ENCODE measurements at regions not wholly inside any gene's neighbourhood (a gene's known extent, or its start where the extent isn't known, plus 50 kb on each side); places are given as distances from the start of the nearest gene placed in this dataset.

GRCh38 chr1:99180343-99180808, 83.9 kb upstream of the PLPPR4 start:
- no peak overlapping the region for H3K27ac Mint-ChIP-seq
- intact Hi-C loops (cut with micrococcal nuclease), result loop anchor here (1.0 kb wide), 1 partner anchor 527 kb away; no protein-coding TSS in a partner anchor
- peaks cover 1% of the 10 kb centered on the region for H3K27me3 Mint-ChIP-seq
- no peaks in the 10 kb centered on the region for H3K9me3 Mint-ChIP-seq
- H3K4me3 Mint-ChIP-seq, result no peak overlapping the region
- H3K4me1 Mint-ChIP-seq (ENCODE audit: low read depth), result no peaks in the 10 kb centered on the region
- H3K36me3 Mint-ChIP-seq (ENCODE audit: low read depth), result no peaks in the 10 kb centered on the region

DNA sequence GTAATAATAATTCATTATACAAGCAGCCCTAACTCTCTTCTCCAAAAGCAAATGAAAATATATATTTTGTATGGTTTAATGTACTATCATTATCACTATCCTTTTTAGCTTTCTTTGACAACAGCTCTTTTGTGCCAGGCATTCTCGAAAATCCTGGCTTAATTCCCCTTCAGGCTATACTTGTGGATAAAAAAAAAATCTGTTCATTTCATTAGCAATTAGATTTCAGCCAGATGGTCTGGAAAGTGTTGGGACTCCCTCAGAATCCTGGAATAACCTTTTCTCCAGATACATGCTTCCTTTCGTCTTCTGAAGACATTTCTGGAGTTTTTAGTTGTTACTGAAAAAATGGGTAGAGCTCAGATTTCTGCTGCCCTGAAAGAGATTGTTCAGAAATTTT, 83.4 kb upstream of the PLPPR4 start:
- Mint-ChIP-seq H3K4me3 (no peak overlapping the region), H3K36me3 (ENCODE audit: low read depth) (no peaks in the 10 kb centered on the region), H3K27ac (no peak overlapping the region), H3K27me3 (peaks cover 1% of the 10 kb centered on the region), H3K9me3 (no peaks in the 10 kb centered on the region), H3K4me1 (ENCODE audit: low read depth) (no peaks in the 10 kb centered on the region)
- intact Hi-C loops (cut with micrococcal nuclease), result loop anchor here (1.0 kb wide), 2 partner anchors 300 to 526 kb away; no protein-coding TSS in a partner anchor

DNA sequence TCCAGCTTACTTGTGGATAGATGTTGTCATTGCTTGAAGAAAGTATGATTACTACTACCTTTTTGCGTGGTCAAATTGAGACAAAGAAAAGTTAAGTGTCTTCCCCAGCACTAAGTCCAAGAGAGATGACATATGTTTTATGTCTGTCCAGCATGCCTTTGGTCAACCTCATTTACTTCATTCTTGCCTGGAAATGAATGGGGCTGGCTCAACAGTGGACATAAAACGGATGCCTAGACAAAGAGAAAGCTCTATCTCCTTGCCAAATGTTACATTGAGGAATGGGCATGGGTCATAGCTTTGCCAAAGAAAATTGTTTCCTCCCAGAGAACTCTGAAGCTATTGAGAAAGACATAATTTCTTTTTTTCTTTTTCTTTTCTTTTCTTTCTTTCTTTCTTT, 82.4 kb upstream of the PLPPR4 start:
- no peak overlapping the region for H3K27ac Mint-ChIP-seq
- H3K4me1 Mint-ChIP-seq (ENCODE audit: low read depth), result no peaks in the 10 kb centered on the region
- intact Hi-C loops (cut with micrococcal nuclease), result loop anchor here (1.0 kb wide), 1 partner anchor 299 kb away; no protein-coding TSS in a partner anchor
- peaks cover 1% of the 10 kb centered on the region for H3K27me3 Mint-ChIP-seq
- no peak overlapping the region for H3K4me3 Mint-ChIP-seq
- no peaks in the 10 kb centered on the region for H3K9me3 Mint-ChIP-seq
- no peaks in the 10 kb centered on the region for H3K36me3 Mint-ChIP-seq (ENCODE audit: low read depth)

DNA sequence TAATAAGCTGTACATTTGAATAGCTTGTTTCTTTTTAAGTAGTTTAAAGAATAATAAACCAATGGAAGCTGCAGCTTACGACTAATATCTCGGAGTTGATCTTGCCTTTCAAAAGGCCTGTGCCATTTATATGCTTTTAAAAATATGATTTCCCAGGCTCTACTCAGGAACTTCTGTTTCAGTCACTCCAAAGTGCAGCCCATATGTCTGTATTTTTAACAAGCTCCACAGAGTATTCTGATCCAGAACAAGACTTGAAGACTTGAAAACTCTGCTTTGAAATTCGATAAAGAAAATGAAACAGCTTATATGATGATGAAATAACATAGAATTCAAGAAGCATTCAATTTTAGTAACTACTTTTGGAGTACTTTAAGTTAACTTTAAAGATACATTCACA, 79.1 kb upstream of the PLPPR4 start:
- no peak overlapping the region for H3K4me3 Mint-ChIP-seq
- no peaks in the 10 kb centered on the region for H3K9me3 Mint-ChIP-seq
- no peaks in the 10 kb centered on the region for H3K36me3 Mint-ChIP-seq (ENCODE audit: low read depth)
- H3K27ac Mint-ChIP-seq, result no peak overlapping the region
- H3K4me1 Mint-ChIP-seq (ENCODE audit: low read depth), result no peaks in the 10 kb centered on the region
- no peaks in the 10 kb centered on the region for H3K27me3 Mint-ChIP-seq
- intact Hi-C loops (cut with micrococcal nuclease), result no loop called here

- intact Hi-C loops (cut with micrococcal nuclease), result no loop called here
- H3K9me3 Mint-ChIP-seq, result no peaks in the 10 kb centered on the region
- no peak overlapping the region for H3K4me3 Mint-ChIP-seq
- H3K27ac Mint-ChIP-seq, result no peak overlapping the region
- H3K27me3 Mint-ChIP-seq, result no peaks in the 10 kb centered on the region
- H3K4me1 Mint-ChIP-seq (ENCODE audit: low read depth), result no peaks in the 10 kb centered on the region
- no peaks in the 10 kb centered on the region for H3K36me3 Mint-ChIP-seq (ENCODE audit: low read depth)
These were observed 70.9 kb upstream of the PLPPR4 start for GRCh38 chr1:99193431-99193830.

GRCh38 chr1:99198393-99198792, 65.9 kb upstream of the PLPPR4 start:
- Mint-ChIP-seq H3K36me3 (ENCODE audit: low read depth) (no peaks in the 10 kb centered on the region), H3K9me3 (no peaks in the 10 kb centered on the region), H3K4me1 (ENCODE audit: low read depth) (no peaks in the 10 kb centered on the region), H3K27me3 (no peaks in the 10 kb centered on the region), H3K27ac (no peak overlapping the region), H3K4me3 (no peak overlapping the region)
- intact Hi-C loops (cut with micrococcal nuclease), result no loop called here

- no peaks in the 10 kb centered on the region for H3K9me3 Mint-ChIP-seq
- no peak overlapping the region for H3K4me3 Mint-ChIP-seq
- no peaks in the 10 kb centered on the region for H3K27me3 Mint-ChIP-seq
- H3K27ac Mint-ChIP-seq, result no peak overlapping the region
- intact Hi-C loops (cut with micrococcal nuclease), result no loop called here
- H3K36me3 Mint-ChIP-seq (ENCODE audit: low read depth), result no peaks in the 10 kb centered on the region
- H3K4me1 Mint-ChIP-seq (ENCODE audit: low read depth), result no peaks in the 10 kb centered on the region
These were observed 57.1 kb upstream of the PLPPR4 start for GRCh38 chr1:99207216-99207615.

Data from dendritic cell treated with granulocyte-macrophage colony-stimulating factor and Interleukin-4, amounts not matched to agents 40 ng/mL and 50 ng/mL, for 4 days (primary cell).